ENCODE measurements at regions not wholly inside any gene's neighbourhood (a gene's known extent, or its start where the extent isn't known, plus 50 kb on each side); places are given as distances from the start of the nearest gene placed in this dataset.

DNA sequence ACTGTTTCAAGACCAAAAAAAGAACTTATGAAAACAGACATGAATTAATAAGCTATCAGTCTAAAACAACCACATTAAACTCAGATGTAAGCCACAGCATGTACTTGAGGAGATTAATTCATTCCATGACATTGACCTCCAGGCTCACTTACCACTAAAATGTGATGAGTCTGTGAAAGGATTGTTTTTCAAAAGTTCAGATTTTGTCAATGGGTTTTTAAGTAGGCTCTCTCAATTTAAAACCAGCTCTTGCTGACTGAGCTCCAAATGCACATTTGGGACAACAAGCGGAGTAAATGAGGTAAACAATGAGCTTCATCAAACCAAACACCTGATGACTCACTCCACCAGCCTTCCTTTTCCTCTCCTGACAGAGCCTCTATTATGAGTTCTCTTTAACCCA is 197.0 kb downstream of the SIM1 start:
- no peak for DNase-seq

DNA sequence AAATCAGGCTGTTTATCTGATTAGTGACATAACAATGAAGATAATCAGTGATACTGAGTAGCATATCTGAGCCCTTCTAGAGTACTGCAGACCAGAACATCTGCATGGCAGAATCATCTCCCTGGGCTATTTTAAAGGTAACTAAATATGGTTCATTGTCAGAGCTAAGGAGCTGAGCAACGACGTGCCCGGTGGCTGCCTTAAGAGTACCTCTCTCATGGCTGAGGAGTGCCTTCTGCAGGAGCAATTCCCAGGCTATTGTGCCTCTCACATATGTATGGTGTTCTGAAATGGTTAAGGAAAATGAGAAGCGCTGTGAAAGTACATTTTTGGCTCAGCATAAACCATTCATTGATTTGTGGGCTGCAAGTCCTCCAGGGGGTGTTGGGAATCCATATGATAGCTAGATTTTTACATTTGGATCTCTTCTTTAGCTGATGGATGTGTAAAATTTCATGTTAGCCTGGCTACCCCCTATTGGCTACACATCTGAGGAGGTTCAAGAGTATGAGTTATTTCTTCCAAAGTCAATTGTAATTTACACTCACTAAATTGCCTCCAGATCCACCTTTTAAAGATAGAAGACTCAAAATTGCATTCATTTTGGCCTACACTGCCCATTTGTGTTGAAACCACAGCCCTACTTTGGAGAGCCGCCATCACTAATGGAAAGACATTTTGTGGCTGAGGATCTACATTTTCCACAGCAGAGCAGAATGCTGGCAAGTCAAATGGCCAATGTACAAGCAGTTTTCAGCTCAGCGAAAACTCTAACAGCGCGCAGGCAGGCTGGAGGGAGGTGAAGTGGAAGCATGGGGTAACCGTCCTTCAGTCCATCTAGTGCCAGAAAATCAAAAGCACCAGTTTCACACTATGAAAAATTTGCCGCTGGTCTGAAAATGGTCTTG is 198.0 kb downstream of the SIM1 start:
- no peak for DNase-seq

DNA sequence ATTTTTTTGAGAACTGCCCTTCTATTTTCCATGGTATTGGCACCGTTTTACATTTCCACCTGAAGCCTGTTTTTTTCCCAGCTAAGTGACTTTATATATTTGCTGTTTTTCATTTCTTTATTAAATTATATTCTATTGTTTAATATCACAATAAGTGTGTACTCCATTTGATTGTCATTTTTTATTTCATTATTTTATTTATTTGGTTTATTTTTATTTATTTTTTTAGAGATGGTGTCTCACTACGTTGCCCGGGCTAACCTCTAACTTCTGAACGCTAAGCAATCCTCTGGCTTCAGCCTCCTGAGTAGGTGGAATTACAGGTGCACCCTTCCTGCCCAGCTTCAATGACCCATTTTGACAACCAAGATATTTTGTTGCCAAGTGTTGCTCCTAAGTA is 202.6 kb downstream of the SIM1 start:
- no peak for DNase-seq

DNA sequence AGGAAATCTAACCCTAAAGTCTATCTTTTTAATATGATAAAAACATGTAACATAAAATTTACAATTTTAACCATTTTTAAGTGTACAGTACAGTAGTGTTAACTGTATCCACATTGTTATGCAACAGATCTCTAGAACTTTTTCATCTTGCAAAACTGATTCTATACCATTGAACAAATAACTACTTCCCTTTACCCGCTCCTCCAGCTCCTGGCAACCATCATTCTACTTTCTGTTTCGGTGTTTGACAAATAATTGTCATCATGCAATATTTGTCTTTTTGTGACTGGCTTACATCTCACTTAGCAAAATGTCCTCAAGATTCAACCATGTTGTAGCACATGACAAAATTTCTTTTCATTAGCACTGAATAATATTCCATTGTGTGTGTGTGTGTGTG is 203.2 kb downstream of the SIM1 start:
- DNase-seq: no peak

DNA sequence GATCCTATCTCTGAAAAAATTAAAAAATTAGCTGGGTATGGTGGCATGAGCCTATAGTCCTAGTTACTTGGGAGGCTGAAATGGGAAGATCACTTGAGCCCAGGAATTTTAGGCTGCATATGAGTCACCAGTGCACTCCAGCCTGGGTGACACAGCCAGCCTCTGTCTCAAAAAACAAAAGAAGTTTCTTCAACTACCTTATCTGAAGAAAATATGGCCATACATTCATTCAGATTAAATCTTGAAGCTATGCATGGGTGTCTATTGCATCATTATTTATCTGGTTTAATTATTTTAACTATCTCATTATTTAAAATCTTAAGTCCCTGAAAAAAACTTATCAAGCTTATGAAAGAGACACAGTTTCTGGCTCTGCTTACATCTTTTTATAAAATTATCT is 204.1 kb downstream of the SIM1 start:
- no peak for DNase-seq

DNA sequence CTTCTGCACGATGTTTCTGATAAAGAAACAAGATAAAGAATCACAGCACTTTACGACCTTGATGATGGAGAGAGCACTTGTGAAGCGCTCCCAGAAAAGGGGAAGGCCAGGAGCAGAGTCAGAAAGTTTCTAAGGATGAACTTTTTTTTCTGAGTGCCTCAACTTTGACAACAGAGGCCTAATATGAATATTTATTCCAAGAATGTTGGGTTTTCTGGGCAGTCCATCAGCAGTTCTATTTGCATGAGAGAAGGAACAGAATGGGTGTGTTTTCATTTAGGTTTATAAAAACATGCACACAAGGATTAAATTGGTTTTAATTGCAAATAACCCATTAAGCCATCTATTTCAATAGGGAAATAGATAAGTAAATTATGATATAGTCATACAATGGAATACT is 204.9 kb downstream of the SIM1 start:
- no peak for DNase-seq

DNA sequence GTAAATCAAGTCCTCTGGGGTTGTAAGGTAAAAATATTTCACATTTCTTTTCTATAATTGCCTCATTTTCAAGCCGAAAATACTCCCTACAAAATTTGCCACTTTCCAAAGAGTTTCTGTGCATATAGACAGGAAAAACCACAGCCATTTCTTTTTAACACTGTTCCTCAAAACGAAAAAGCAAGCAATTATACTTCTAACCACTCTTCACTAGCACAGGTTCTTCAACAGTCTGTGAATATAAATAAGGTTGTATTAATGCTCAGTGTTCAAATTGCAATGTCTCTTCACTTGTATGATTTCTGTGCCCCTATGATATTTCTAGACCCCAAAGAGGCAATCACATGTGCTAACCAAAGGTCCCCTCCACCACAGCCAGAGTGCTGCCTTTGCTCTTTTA is 206.0 kb downstream of the SIM1 start:
- no peak for DNase-seq

DNA sequence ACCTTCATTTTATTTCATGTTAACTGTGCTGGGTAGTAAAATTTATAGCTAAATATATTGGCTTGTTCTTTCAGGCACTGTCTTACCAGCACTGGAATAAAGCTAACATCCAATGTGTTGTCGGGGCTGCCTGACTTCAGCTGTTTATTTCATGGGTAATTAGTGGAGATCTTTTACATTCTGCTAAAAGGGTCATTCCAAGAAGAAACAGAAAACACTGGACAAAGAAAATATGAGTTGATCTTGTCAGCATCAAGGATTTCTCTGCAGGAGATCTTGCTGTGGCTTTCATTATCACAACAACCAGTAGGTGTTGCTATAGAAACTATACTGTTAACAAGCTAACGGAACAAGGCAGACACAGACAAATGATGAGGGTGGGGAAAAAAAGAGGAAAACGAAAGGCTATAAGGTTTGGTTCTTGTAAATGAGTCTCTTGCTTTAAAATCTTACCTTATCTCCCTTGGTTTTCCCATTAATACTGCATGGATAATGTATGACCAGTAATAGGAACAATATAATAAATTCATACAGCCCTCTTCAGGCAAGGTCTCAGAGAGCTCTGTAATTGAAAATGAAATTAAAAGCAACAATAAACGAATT is 206.8 kb downstream of the SIM1 start:
- no peak for DNase-seq

DNA sequence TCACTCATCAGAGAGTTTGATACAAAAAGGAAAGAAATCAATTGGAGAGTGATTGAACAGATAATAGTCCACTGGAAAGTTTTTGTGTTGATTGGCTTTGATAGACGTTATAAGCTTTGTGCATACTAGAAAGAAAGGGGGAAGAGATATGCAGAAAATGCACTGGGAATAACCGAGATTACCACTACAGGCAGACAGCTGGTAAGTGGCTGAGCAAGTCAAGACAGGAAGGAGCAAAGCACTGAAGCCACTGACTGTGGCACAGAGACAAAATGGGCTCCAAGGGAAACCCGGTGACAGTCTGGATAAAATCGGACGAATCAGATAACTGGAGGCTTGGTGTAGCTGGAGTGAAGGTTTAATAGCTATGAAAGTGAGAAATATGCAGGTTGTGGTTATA is 209.0 kb downstream of the SIM1 start:
- no peak for DNase-seq

DNA sequence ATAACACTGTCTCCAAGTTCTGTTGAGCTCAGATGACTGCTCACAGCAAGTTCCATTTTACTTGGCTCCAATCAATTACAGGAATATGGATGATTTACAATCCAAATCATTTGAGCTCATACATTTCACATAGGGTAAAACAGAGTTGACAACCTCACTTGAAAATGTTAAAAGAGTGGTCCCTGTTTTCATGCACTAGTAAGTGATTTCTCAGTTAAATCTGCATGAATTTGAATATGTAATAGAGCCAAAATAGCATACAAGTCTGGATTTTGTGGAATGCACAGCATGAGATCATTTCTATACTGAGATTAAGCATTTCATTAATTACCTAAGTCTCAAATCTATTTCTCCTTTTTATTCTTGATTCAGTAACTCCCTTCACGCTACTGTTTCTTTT is 217.6 kb downstream of the SIM1 start:
- DNase-seq: no peak

DNA sequence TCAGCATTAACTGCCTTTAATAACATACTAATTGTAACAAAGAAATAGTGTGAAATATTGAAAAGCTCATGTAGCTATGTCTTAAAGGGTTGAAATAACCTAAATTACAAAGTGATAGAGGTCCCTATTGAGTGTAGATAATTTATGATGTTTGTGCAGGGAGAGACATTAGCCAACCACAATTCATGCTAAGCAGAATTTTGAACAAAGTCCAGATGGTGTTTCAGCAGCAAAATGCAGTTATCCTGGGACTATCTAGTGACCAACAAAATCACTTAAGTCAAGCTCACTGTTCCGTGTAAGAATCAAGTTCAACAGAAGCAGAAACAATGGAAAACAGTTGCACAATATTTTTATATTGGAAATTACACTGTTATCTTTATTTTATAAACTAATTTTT is 218.5 kb downstream of the SIM1 start:
- DNase-seq: no peak

DNA sequence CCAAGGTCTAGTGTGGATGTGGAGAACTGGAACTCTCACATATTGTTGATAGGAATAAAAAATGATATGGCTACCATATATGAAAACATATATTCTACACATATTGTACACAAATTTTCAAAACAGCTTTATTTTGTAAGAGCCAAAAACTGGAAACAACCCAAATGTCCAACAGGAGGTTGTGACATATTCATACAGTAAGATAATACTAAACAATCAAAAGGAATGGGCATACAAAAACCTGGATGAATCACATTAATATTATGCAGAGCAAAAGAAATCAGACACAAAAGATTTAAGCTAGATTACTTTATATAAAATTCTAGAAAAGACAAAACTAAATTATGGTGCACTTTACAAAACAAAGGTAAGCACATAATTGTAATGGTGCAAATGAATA is 223.9 kb downstream of the SIM1 start:
- no peak for DNase-seq

DNA sequence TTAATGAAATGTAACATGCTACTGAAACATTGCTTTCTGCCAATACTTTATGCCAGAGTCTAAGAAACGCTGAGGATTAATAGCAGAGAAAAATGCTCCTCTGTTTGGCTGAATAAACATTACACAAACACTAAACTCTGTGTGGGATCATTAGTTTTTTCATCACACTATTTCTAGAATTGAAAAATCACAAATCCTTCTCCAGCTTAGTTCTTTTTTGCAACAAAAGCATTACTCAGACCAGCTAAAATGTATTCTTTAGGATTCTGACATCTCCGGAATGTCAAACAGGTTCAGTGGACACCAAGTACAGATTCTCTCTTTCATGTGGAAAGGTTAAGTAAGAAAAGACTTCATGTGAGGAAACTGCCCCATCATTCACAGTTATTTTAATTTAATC is 226.9 kb downstream of the SIM1 start:
- DNase-seq: no peak

DNA sequence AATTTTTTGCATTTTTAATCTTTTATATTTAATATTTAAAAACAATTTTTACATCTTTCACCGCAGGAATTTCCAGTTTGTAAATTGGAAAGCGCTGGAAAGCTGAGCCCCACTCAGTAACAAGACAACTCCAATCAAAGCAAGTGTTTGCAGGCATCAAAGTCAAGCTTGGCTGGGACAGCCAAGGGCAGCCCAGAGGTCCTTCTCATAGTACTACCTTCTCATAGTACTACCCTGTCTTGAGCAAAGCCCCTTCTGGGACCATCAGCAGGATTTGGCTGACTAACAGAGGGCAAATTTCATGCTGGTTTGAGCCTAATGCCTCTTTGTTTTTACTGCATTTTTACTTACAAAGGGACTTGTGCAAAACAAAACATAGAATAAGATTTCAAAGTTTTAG is 228.3 kb downstream of the SIM1 start:
- no peak for DNase-seq

DNA sequence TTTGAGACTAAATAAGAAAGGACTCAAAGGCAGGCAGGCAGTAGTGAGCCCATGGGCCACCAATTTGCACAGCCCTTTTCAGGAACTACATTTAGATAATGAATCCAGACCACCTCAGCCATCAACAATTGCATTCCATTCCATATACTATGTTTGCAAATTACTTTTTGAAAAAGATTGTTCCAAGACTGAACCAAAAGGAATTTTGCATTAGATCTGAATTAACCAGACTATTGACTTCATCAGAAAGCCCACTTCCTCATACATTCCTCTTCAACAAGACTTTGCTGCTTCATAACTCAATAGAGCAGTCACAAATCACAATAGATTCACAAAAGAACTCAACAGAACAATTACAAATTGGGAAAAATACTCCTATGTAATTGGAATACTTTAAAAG is 229.1 kb downstream of the SIM1 start:
- no peak for DNase-seq

DNA sequence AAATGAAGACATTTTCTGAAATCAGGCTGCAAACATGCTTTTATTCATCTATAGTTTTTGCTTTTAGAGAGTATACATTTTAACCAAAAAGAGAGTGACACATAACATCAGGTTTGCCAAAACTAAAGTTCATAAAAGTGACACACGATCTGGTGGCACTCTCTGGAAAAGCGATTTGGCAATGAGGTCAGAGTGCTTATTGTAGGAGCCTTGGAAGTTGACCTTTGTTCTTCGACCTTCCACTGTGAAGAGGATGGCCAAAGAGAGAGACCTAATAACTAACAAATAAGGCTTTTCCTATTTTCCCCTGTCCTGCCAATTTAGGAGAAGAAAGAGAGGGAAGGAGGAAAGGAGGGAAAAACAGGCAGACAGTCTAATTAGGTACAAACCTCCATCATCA is 230.1 kb downstream of the SIM1 start:
- no peak for DNase-seq

DNA sequence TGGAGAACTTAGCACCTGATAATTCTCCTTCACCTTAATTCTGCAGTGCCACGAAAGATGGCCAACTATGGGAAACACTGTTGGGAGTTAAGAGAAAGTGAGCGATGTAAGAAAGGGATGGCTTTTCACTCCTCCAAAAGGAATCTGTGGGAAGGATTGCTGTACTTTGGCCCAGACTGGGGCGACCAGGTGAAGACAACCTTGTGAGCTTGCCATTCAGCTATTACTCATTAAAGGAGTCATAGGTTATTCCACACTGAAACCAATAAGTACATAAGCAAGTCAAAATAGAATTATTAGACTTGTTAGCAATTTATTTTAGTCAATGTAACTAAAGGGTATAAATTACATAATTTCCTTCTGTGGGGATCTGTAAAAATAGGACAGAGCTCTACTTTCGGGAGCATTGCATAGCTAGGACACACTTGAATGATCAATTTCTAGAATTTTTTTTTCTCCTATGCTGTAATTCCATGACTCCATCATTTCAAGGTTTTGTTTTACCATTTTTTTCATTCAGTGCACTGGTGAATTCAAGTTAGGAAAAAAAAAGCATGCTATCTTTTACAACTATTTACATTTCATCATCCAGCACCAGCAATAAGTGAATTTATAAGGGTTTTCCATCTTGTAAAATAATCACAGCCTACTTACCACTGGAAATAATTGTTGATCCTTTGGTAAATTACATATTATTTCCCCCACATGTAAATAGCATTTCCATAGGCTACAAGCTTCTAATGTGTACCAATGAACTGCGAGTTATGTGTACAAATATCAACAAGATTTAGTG is 231.7 kb downstream of the SIM1 start:
- no peak for DNase-seq

DNA sequence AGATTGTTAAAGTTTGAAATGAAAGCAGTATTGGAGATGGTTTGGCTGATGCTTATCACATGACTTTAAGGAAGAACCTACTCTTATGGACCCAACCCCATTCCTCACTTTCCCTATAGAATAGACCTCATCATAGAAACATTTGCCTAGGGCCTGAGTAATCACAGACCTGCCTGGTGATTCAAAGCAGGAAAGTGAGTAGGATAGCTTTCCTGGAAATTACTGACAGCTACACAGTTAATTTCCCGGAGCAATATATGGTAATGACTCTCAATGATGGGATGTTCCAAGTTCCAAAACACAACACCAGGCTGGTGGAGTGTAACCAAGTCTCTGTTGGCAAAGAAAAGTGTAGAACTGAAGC is 233.8 kb downstream of the SIM1 start:
- DNase-seq: no peak

DNA sequence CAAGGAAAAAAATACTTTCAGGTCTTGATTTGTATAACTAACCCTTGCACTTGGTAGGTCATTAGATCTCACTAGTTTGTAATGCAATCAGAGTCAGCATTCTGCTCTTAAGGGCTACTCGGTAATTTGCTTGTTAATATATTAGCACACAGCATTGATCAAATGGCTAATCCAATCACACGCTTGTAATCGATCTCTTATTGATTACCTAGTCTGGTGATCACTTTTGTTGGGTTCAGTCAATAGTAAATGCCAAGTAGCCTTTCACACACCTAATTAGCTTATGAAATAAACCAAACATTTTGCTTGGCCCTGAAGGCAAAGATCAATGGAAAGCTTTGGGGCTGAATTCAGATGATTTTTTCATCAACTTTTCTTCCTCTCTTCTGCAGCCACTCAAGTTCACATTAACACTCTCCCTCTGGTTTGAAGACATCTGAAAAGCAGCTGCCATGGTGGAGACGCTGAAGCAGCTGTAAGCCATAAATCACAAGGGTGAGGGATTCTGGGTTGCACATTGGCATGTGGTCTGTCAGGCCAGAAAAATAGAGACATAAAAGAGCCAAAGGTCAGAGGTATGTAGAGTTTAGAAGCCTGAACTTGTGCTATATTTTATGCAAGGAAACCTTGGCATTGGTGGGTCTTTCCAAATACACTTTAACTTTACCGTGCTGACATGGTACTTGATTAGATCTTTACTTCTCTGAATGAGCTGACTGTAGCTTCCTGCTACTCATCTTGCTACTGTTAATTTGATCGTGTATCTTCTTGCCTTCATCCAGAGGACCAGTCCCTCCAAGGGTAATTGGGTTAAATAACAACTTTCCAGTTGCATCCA is 234.4 kb downstream of the SIM1 start:
- DNase-seq: no peak

DNA sequence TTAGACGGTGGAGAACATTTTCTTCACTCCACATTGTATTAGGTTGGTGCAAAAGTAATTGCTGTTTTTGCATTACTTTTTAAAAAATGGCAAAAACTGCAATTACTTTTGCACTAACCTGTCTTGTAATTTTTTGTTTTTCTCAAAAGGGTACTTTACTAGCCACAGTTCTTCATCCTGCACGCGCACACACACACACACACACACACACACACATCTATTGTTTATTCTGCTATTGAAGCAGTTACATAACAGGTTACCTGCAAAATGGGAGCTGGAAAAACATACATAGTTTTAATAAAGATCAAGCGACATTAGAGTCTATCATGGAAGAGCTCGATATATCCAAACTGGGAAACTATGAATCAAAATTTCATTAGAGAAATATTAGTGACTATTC is 235.2 kb downstream of the SIM1 start:
- DNase-seq: no peak

DNA sequence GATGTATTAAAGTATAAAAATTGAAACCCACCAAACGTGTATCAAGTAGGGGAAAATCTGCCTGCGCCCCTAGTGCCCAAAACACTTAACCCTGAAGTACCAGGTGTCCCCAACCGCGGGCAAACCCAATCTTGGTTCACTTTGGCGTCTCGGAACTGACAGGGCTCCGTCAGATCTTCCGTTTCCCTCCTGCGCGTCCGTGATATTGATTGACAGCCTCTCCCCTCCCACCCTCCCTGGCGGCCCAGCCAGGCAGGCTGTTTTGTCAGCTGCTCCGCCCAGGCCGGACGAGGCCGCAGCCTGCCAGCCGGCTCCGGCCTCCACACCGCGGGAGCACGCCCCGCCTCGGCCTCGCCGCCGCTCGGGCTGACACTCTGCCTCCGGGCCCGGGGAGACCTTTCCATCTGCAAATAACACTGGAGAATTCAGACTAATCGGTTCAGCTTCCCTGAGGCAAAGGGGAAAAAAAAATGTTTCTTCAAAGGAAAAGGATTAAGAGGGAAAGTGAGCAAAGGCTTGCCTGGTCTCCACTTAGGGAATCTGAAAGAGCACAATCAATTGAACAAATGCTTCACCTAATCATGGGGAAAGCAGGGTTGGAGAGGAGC is 234.9 kb upstream of the MCHR2 start:
- DNase-seq: peak in 10 of 14 donors; percentile 4 to 53 (median 15)

DNA sequence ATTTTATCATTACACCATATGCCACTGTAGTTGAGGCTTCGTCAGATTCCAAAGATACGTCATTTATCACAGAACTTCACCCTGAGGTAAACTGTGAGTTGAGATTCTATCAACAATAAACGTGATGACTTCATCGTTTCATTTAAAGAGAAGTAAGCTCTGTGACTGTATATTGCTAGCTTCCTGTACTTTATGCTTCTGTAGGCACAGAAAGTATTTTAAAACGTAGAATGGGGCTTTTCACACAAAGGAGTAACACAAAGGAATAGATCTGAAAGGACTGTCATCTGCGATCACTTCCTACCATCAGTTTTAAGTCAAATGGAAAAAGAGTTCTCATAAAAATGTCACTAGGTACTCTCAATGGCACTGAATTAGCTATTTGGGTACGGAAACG is 234.4 kb upstream of the MCHR2 start:
- DNase-seq: no peak

All from C1 segment of cervical spinal cord (tissue), 14 donors.